ENCODE measurements at regions not wholly inside any gene's neighbourhood (a gene's known extent, or its start where the extent isn't known, plus 50 kb on each side); places are given as distances from the start of the nearest gene placed in this dataset.
"Not testable (repeated sequence)": the region's sequence is repeated elsewhere in the genome, so short reads cannot be mapped to it uniquely, and the experiment has no call there.

DNA sequence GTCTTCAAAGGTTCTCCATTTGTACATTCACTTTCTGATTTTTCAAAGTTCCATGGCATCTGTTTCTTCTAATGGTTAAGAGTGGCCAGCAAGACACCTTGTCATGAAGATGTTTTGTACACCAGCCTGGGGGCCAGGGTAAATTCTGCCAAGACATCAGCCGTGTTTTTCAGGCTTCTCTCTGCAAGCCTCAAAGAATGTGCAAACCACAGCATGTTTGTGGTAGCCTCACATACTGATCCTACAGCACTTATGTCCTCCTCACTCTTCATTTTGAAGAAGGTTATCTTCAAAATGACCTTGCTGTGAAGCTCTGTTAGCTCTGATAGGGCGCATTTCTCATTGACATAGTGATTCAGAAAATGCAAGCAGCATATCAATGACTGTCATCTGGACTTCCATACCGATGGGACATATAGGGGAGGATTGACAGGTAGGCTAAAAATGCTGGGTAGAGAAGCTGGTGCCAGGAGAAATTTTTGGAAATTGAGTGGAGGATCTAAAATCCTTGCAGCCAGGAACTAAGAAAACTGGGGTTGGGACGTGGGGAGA lies 59.3 kb upstream of the SPTLC3 start:
- Histone ChIP-seq H3F3A (ENCODE audit: low read length, unreplicated experiment) (no peaks in the 10 kb centered on the region), H3K79me2 (ENCODE audit: low read length) (no peaks in the 10 kb centered on the region), H3K27me3 (ENCODE audit: low read length) (no peaks in the 10 kb centered on the region), H3K9ac (ENCODE audit: low read length) (no peak overlapping the region), H3K4me2 (ENCODE audit: low read length) (no peak overlapping the region), H3K36me3 (ENCODE audit: low read depth, low read length) (no peaks in the 10 kb centered on the region), H3K9me3 (ENCODE audit: low read length) (no peaks in the 10 kb centered on the region), H3K4me1 (ENCODE audit: insufficient read depth, low read length) (peaks cover 21% of the 10 kb centered on the region), H3K9me2 (replicated peaks; ENCODE audit: low read length) (no peaks in the 10 kb centered on the region), H4K20me1 (ENCODE audit: low read length) (no peaks in the 10 kb centered on the region), H3K4me3 (ENCODE audit: low read length) (no peak overlapping the region), H3K27ac (ENCODE audit: low read length) (no peak overlapping the region), H2AFZ (ENCODE audit: low read length) (no peak overlapping the region)
- TF ChIP-seq, protein P1, sequence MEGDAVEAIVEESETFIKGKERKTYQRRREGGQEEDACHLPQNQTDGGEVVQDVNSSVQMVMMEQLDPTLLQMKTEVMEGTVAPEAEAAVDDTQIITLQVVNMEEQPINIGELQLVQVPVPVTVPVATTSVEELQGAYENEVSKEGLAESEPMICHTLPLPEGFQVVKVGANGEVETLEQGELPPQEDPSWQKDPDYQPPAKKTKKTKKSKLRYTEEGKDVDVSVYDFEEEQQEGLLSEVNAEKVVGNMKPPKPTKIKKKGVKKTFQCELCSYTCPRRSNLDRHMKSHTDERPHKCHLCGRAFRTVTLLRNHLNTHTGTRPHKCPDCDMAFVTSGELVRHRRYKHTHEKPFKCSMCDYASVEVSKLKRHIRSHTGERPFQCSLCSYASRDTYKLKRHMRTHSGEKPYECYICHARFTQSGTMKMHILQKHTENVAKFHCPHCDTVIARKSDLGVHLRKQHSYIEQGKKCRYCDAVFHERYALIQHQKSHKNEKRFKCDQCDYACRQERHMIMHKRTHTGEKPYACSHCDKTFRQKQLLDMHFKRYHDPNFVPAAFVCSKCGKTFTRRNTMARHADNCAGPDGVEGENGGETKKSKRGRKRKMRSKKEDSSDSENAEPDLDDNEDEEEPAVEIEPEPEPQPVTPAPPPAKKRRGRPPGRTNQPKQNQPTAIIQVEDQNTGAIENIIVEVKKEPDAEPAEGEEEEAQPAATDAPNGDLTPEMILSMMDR (conservative IDR thresholded peaks at IDR 0.05; ENCODE audit: low read depth, low read length): no peak
- TF ChIP-seq EZH2phosphoT487 (IDR thresholded peaks at IDR 0.05; ENCODE audit: borderline replicate concordance, low read length) (no peak), EZH2 (IDR thresholded peaks at IDR 0.05; ENCODE audit: low read length, unreplicated experiment) (no peak)
- DNase-seq: no peak
- ATAC-seq: no peak
- intact Hi-C loops (cut with micrococcal nuclease): no loop called here
- POLR2A ChIA-PET (ENCODE audit: unreplicated experiment): no interaction called here
- BruUV-seq (replicated peaks): no TSS peak
- CTCF ChIA-PET: no interaction called here

DNA sequence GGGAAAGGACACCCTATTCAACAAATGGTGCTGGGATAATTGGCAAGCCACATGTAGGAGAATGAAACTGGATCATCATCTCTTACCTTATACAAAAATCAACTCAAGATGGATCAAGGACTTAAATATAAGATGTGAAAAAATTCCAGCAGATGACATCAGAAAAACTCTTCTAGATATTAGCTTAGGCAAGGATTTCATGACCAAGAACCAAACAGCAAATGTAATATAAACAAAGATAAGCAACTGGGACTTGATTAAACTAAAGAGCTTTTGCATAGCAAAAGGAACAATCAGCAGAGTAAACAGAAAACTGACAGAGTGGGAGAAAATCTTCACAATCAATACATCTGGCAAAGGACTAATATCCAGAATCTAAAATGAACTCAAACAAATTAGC lies 54.5 kb upstream of the SPTLC3 start:
- DNase-seq; H3K4me3 ChIP-seq (ENCODE audit: low read length); ATAC-seq; H3K9me3 ChIP-seq (ENCODE audit: low read length); H3K9me2 ChIP-seq (replicated peaks; ENCODE audit: low read length); H3K27ac ChIP-seq (ENCODE audit: low read length); H3K9ac ChIP-seq (ENCODE audit: low read length); POLR2A ChIA-PET (ENCODE audit: unreplicated experiment); BruUV-seq (replicated peaks); H2AFZ ChIP-seq (ENCODE audit: low read length); intact Hi-C loops (cut with micrococcal nuclease); H3F3A ChIP-seq (ENCODE audit: low read length, unreplicated experiment); H3K27me3 ChIP-seq (ENCODE audit: low read length); H4K20me1 ChIP-seq (ENCODE audit: low read length); H3K4me1 ChIP-seq (ENCODE audit: insufficient read depth, low read length); H3K4me2 ChIP-seq (ENCODE audit: low read length); H3K79me2 ChIP-seq (ENCODE audit: low read length); H3K36me3 ChIP-seq (ENCODE audit: low read depth, low read length); CTCF ChIA-PET: not testable (repeated sequence)

DNA sequence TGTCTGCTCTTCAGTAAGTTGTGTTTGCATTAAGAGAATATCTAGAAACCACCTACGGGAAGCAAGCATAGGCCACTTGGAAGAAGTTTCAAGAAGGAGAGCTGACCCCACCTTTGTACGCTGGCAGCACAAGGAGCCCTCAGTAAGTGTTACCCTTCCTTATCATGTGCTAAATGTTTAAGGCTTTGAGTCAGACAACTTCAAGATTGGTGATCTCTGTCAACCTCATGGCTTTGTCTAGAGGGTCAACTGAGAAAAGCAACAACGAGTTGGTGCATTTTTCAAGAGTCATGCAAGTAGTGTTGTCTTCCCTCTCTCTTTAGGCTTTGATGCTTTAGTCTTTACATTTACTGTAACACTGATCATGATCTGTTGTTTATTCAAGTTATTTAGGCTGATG lies 53.2 kb upstream of the SPTLC3 start:
- TF ChIP-seq, protein P1 (conservative IDR thresholded peaks at IDR 0.05; ENCODE audit: low read depth, low read length): no peak
- TF ChIP-seq EZH2phosphoT487 (IDR thresholded peaks at IDR 0.05; ENCODE audit: borderline replicate concordance, low read length) (no peak), EZH2 (IDR thresholded peaks at IDR 0.05; ENCODE audit: low read length, unreplicated experiment) (no peak)
- Histone ChIP-seq H3K4me3 (ENCODE audit: low read length) (no peak overlapping the region), H3K9me3 (ENCODE audit: low read length) (no peaks in the 10 kb centered on the region), H3K4me1 (ENCODE audit: insufficient read depth, low read length) (no peaks in the 10 kb centered on the region), H3K9ac (ENCODE audit: low read length) (no peak overlapping the region), H3K27me3 (ENCODE audit: low read length) (no peaks in the 10 kb centered on the region), H3F3A (ENCODE audit: low read length, unreplicated experiment) (no peaks in the 10 kb centered on the region), H3K9me2 (replicated peaks; ENCODE audit: low read length) (no peaks in the 10 kb centered on the region), H4K20me1 (ENCODE audit: low read length) (no peaks in the 10 kb centered on the region), H3K36me3 (ENCODE audit: low read depth, low read length) (no peaks in the 10 kb centered on the region), H3K4me2 (ENCODE audit: low read length) (no peak overlapping the region), H3K79me2 (ENCODE audit: low read length) (no peaks in the 10 kb centered on the region), H2AFZ (ENCODE audit: low read length) (no peak overlapping the region), H3K27ac (ENCODE audit: low read length) (no peak overlapping the region)
- no peak for DNase-seq
- POLR2A ChIA-PET (ENCODE audit: unreplicated experiment): no interaction called here
- no TSS peak for BruUV-seq (replicated peaks)
- ATAC-seq: no peak
- CTCF ChIA-PET: no interaction called here
- intact Hi-C loops (cut with micrococcal nuclease): no loop called here

All from PC-3 (cell line).